Astrocyte of the spinal cord (primary cell): ENCODE measurements at regions not wholly inside any gene's neighbourhood (a gene's known extent, or its start where the extent isn't known, plus 50 kb on each side); places are given as distances from the start of the nearest gene placed in this dataset.

ENCODE experiments used
- DNase-seq: peaks from one replicate; pipeline ENCODE4 v3.0.0; 2011; ENCODE audit warnings: low read depth, low spot score
- H3K4me3 ChIP-seq: 2 replicates; pipeline ENCODE4 v1.5.1; 2011; ENCODE audit warnings: low read depth, mild to moderate bottlenecking, low read length, moderate library complexity
- in situ Hi-C: cut with HindIII; loops from 2 replicates; pipeline ENCODE4 v1.10.0; 2017; ENCODE audit warnings: low sequenced_read_pairs
- TF ChIP-seq, protein P1 (sequence below): IDR thresholded peaks from 2 replicates; pipeline ENCODE4 v1.5.1; 2012; ENCODE audit warnings: low read depth, mild to moderate bottlenecking, low read length, inconsistent platforms

DNA sequence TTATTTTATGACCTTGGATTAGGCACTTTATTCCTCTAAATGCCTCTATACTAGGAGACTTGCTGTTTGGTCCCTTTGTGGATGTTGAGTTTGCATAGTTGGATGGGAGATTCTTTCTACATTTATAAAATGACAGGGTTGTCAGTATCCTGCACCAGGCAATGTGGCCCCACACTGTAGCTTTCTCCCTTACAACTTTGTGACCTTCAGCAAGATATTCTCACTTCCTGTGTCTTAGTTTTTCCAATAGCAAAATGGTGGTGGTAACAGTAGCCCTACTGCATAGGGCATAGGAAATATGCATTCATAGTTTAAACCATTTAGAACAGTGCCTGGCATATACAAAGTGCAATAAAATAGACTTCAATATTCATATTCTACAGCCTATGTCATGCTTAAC lies 128.3 kb downstream of the TXNL1 start:
- in situ Hi-C loops = no loop called here
- no peak overlapping the region for H3K4me3 ChIP-seq
- TF ChIP-seq, protein P1, sequence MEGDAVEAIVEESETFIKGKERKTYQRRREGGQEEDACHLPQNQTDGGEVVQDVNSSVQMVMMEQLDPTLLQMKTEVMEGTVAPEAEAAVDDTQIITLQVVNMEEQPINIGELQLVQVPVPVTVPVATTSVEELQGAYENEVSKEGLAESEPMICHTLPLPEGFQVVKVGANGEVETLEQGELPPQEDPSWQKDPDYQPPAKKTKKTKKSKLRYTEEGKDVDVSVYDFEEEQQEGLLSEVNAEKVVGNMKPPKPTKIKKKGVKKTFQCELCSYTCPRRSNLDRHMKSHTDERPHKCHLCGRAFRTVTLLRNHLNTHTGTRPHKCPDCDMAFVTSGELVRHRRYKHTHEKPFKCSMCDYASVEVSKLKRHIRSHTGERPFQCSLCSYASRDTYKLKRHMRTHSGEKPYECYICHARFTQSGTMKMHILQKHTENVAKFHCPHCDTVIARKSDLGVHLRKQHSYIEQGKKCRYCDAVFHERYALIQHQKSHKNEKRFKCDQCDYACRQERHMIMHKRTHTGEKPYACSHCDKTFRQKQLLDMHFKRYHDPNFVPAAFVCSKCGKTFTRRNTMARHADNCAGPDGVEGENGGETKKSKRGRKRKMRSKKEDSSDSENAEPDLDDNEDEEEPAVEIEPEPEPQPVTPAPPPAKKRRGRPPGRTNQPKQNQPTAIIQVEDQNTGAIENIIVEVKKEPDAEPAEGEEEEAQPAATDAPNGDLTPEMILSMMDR = no peak
- no peak for DNase-seq

DNA sequence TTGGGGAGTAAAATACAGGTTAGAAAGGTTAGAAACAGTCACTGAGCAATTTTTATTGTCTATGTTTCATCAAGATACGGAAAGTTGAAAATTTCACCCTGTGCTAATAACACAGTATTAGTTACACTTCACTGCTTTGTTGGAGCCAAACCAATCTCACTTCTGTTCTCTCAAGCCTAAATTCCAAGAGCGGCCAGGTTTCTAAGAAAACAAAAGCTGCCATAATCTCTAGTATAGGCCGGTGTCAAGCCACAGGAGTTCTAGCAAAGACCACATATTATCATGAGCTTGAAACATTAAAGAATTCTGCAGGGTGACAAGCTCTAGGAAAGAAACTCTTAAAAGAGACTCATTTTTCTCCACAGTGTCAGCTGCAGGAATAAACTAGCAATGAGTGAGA lies 128.7 kb downstream of the TXNL1 start:
- TF ChIP-seq, protein P1 = no peak
- H3K4me3 ChIP-seq = no peak overlapping the region
- peak; percentile 34 for DNase-seq
- in situ Hi-C loops = no loop called here

GRCh38 chr18:56508370-56509036 lies 129.9 kb downstream of the TXNL1 start:
- no peak overlapping the region for H3K4me3 ChIP-seq
- no peak for DNase-seq
- TF ChIP-seq, protein P1 = no peak
- in situ Hi-C loops = no loop called here

DNA sequence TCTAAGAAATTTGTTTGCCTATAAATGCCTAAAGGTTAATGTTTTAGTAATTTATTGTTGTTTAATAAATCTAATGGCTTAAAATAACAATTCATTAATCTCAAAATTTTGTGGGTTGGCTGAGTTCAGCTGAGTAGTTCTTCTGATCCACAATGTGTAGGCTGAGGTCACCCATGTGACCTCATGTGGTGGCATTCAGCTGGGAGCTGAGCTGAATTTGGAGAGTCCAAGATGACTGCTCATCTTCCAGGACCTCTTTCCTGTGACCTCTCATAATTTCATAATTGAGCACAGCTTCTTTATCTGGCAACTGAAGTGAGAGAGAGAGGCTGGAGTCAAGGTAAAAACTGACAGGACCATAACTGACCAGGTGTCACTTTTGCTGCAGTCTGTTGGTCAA lies 132.4 kb downstream of the TXNL1 start:
- in situ Hi-C loops = no loop called here
- H3K4me3 ChIP-seq = no peak overlapping the region
- TF ChIP-seq, protein P1 = no peak
- DNase-seq = no peak

- no peak for DNase-seq
- in situ Hi-C loops = no loop called here
- no peak overlapping the region for H3K4me3 ChIP-seq
- TF ChIP-seq, protein P1 = no peak
Measured at GRCh38 chr18:56505293-56505692, 133.1 kb downstream of the TXNL1 start.

- peak; percentile 50 for DNase-seq
- H3K4me3 ChIP-seq = no peak overlapping the region
- TF ChIP-seq, protein P1 = no peak
- in situ Hi-C loops = no loop called here
Measured at GRCh38 chr18:56501896-56502295, 136.5 kb downstream of the TXNL1 start.
